HL-60 (cell line): ENCODE measurements at regions not wholly inside any gene's neighbourhood (a gene's known extent, or its start where the extent isn't known, plus 50 kb on each side); places are given as distances from the start of the nearest gene placed in this dataset.

ENCODE experiments used
- DNase-seq, 2 experiments: peaks; one replicate each; pipeline ENCODE4 v3.0.0-alpha.2; 2010 to 2020; ENCODE audit warnings: low read depth in 1 of 2, low spot score in 1 of 2
- H3K27ac ChIP-seq: fragments of 250-450 bp; sonication (Bioruptor Pico); replicated peaks from 2 replicates; pipeline ENCODE4 v1.5.1; 2020; ENCODE audit warnings: mild to moderate bottlenecking, moderate library complexity
- H3K27me3 ChIP-seq: fragments of 250-450 bp; sonication (Bioruptor Pico); 2 replicates; pipeline ENCODE4 v1.5.1; 2021; ENCODE audit warnings: mild to moderate bottlenecking, moderate library complexity; ENCODE audit not compliant: insufficient read depth, poor library complexity, severe bottlenecking
- H3K4me3 ChIP-seq: replicated peaks from 2 replicates; pipeline ENCODE4 v1.5.1; 2011; ENCODE audit warnings: mild to moderate bottlenecking, control low read depth, low read length; ENCODE audit not compliant: insufficient read depth
- GABPA ChIP-seq: IDR thresholded peaks from 2 replicates; pipeline ENCODE4 v1.6.1; 2012; ENCODE audit warnings: low read depth
- POLR2AphosphoS5 ChIP-seq: IDR thresholded peaks from 2 replicates; pipeline ENCODE4 v1.6.1; 2012; ENCODE audit warnings: low read depth
- SPI1 ChIP-seq: IDR thresholded peaks from 2 replicates; pipeline ENCODE4 v1.6.1; 2012; ENCODE audit warnings: low read depth, mild to moderate bottlenecking, borderline replicate concordance
- TF ChIP-seq, protein P1 (sequence below): IDR thresholded peaks from 2 replicates; pipeline ENCODE4 v1.6.1; 2012; ENCODE audit warnings: low read depth; ENCODE audit not compliant: insufficient replicate concordance
- TF ChIP-seq, protein P2 (sequence below): IDR thresholded peaks from one replicate; pipeline ENCODE4 v1.5.1; 2011; ENCODE audit warnings: low read length, control low read depth, inconsistent platforms; ENCODE audit not compliant: insufficient read depth

DNA sequence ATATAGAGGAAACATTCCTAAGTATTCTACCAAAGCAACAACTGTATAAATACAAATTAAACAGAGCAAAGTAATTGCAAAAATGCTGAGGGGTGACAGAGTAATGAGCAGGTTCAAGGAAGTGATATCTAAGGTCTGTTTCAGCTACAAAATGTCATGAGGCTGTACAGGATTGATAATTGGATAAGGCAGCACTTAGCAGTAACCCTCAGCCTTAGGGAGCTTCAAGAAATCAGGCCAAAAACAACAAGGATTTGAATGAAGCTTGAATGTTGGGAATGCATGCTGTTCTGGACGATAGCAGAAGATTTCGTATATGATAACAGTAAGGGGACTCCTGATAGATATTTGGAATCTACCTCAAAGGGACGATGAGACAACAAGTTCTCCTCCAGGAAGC is 142.0 kb upstream of the MMADHC start:
- H3K27me3 ChIP-seq: no peaks in the 10 kb centered on the region
- H3K27ac ChIP-seq: no peak overlapping the region
- DNase-seq: no peak
- no peak overlapping the region for H3K4me3 ChIP-seq
- TF ChIP-seq, protein P1, sequence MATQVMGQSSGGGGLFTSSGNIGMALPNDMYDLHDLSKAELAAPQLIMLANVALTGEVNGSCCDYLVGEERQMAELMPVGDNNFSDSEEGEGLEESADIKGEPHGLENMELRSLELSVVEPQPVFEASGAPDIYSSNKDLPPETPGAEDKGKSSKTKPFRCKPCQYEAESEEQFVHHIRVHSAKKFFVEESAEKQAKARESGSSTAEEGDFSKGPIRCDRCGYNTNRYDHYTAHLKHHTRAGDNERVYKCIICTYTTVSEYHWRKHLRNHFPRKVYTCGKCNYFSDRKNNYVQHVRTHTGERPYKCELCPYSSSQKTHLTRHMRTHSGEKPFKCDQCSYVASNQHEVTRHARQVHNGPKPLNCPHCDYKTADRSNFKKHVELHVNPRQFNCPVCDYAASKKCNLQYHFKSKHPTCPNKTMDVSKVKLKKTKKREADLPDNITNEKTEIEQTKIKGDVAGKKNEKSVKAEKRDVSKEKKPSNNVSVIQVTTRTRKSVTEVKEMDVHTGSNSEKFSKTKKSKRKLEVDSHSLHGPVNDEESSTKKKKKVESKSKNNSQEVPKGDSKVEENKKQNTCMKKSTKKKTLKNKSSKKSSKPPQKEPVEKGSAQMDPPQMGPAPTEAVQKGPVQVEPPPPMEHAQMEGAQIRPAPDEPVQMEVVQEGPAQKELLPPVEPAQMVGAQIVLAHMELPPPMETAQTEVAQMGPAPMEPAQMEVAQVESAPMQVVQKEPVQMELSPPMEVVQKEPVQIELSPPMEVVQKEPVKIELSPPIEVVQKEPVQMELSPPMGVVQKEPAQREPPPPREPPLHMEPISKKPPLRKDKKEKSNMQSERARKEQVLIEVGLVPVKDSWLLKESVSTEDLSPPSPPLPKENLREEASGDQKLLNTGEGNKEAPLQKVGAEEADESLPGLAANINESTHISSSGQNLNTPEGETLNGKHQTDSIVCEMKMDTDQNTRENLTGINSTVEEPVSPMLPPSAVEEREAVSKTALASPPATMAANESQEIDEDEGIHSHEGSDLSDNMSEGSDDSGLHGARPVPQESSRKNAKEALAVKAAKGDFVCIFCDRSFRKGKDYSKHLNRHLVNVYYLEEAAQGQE: no peak
- TF ChIP-seq SPI1 (no peak), GABPA (no peak), POLR2AphosphoS5 (no peak)
- TF ChIP-seq, protein P2, sequence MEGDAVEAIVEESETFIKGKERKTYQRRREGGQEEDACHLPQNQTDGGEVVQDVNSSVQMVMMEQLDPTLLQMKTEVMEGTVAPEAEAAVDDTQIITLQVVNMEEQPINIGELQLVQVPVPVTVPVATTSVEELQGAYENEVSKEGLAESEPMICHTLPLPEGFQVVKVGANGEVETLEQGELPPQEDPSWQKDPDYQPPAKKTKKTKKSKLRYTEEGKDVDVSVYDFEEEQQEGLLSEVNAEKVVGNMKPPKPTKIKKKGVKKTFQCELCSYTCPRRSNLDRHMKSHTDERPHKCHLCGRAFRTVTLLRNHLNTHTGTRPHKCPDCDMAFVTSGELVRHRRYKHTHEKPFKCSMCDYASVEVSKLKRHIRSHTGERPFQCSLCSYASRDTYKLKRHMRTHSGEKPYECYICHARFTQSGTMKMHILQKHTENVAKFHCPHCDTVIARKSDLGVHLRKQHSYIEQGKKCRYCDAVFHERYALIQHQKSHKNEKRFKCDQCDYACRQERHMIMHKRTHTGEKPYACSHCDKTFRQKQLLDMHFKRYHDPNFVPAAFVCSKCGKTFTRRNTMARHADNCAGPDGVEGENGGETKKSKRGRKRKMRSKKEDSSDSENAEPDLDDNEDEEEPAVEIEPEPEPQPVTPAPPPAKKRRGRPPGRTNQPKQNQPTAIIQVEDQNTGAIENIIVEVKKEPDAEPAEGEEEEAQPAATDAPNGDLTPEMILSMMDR: no peak

DNA sequence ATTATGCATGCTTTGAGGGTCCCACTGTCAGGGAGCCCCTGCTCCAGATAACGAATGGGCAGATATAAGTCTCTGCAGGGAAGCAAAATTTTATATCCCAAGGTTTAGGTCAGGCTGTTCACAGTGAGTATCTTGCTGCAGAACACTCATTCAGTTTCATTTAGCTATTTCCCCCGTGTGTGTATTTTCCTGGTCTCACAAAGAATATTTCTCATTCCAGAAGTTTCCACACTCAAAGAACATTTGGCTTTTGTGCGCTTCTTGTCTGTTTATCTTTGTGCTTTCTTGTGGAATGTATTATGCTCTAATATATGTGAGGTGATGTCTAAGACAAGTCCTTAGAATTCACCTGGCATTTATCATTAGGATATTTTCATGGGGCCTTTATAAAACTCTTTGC is 140.4 kb upstream of the MMADHC start:
- no peak for TF ChIP-seq SPI1
- TF ChIP-seq POLR2AphosphoS5: no peak
- TF ChIP-seq, protein P2: no peak
- TF ChIP-seq, protein P1: no peak
- TF ChIP-seq GABPA: no peak
- H3K4me3 ChIP-seq: no peak overlapping the region
- no peak for DNase-seq

DNA sequence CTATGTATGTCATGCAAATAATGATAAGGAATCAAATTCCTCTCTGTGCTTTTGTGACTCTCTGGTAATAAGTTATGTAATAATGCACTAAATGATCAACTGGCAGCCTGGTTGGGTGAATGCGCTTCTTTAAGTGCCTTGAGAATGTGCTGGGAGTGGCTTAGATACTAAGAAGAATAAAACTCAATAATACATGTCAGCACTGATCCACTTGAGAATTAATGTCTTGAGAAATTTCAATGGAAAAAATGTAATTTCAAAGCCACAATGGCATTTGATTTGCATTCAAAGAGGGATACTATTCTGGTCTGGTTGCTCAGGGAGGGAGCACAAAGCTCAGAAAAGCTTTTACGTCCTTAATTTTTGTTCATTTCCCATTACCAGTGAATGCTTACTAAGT is 137.7 kb upstream of the MMADHC start:
- no peak overlapping the region for H3K4me3 ChIP-seq
- H3K27ac ChIP-seq: no peak overlapping the region
- H3K27me3 ChIP-seq: no peaks in the 10 kb centered on the region
- TF ChIP-seq, protein P1: no peak
- TF ChIP-seq, protein P2: no peak
- no peak for TF ChIP-seq GABPA
- TF ChIP-seq POLR2AphosphoS5: no peak
- TF ChIP-seq SPI1: no peak
- no peak for DNase-seq

More for the DNA sequence above, 140.4 kb upstream of the MMADHC start:
- H3K27me3 ChIP-seq: no peaks in the 10 kb centered on the region
- H3K27ac ChIP-seq: no peak overlapping the region
